ENCODE measurements at regions not wholly inside any gene's neighbourhood (a gene's known extent, or its start where the extent isn't known, plus 50 kb on each side); places are given as distances from the start of the nearest gene placed in this dataset.

DNA sequence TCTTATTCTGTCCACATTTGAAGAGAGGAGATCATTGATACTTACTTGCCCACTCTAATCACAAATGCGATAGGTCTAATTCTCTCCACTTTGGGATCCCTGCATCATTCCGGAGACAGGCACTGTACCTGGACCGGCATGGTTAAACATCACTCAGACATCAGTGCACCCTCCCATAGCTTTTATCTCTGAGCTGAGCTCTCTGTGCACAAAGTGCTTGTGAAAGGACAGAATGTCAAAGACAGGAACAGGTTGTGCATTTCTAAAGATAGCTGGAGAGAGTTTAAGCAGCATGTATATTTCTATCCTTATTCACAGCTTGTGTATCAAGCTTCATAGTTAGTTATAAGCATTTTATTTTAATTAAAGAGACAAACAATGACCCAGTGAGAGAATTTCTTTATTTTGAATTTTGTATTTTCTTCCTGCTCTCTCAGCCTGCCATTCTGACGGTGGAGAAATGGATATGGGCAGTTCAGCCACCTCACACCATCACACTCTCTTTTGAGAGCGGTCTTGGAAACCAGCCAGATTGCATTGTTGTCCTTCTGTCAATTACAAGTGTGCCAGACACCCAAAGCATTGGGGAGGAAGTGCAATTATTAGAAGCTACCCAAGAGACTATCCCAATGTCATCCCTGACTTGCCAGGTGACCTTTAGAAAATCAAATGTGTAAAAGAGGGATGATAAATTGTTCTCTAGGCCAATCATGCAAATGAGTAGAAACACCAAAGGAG is 65.2 kb upstream of the CHL1 start:
- TF ChIP-seq, protein P1, sequence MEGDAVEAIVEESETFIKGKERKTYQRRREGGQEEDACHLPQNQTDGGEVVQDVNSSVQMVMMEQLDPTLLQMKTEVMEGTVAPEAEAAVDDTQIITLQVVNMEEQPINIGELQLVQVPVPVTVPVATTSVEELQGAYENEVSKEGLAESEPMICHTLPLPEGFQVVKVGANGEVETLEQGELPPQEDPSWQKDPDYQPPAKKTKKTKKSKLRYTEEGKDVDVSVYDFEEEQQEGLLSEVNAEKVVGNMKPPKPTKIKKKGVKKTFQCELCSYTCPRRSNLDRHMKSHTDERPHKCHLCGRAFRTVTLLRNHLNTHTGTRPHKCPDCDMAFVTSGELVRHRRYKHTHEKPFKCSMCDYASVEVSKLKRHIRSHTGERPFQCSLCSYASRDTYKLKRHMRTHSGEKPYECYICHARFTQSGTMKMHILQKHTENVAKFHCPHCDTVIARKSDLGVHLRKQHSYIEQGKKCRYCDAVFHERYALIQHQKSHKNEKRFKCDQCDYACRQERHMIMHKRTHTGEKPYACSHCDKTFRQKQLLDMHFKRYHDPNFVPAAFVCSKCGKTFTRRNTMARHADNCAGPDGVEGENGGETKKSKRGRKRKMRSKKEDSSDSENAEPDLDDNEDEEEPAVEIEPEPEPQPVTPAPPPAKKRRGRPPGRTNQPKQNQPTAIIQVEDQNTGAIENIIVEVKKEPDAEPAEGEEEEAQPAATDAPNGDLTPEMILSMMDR (IDR thresholded peaks at IDR 0.05), result no peak
- TF ChIP-seq POLR2A (IDR thresholded peaks at IDR 0.05), result no peak

Measured in vagina (tissue), 2 donors.